Hepatocyte (in vitro differentiated cells): ENCODE measurements at regions not wholly inside any gene's neighbourhood (a gene's known extent, or its start where the extent isn't known, plus 50 kb on each side); places are given as distances from the start of the nearest gene placed in this dataset.

Experiments
- EZH2 ChIP-seq: fragments of 200-600 bp; sonication (generic); IDR thresholded peaks from 2 replicates; pipeline ENCODE4 v1.6.1; 2016; ENCODE audit warnings: antibody characterized with exemption, mild to moderate bottlenecking, borderline replicate concordance
- TF ChIP-seq, protein P1 (sequence below): fragments of 200-600 bp; sonication (generic); IDR thresholded peaks from 2 replicates; pipeline ENCODE4 v1.5.1; 2016; ENCODE audit warnings: antibody characterized with exemption, mild to moderate bottlenecking; ENCODE audit not compliant: poor library complexity

DNA sequence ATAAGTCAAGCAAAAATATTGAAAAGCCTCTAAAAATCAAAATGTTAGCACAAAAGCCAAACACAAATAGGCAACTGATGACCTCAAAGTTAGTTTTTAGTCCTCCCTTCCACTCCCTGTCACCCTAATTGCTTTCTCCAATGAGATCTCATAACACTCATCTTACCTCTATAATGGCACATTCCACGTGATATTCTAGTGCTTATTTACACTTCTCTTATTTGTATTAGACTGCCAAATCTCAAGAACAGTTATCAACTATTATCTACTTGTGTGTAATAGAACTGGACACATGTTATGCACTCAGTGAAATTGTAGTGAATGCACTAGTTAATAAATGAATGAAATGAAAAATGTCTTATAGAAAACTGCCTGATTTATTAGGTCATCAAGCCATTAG lies 55.5 kb upstream of the AVPR1A start:
- TF ChIP-seq EZH2, result no peak
- TF ChIP-seq, protein P1, sequence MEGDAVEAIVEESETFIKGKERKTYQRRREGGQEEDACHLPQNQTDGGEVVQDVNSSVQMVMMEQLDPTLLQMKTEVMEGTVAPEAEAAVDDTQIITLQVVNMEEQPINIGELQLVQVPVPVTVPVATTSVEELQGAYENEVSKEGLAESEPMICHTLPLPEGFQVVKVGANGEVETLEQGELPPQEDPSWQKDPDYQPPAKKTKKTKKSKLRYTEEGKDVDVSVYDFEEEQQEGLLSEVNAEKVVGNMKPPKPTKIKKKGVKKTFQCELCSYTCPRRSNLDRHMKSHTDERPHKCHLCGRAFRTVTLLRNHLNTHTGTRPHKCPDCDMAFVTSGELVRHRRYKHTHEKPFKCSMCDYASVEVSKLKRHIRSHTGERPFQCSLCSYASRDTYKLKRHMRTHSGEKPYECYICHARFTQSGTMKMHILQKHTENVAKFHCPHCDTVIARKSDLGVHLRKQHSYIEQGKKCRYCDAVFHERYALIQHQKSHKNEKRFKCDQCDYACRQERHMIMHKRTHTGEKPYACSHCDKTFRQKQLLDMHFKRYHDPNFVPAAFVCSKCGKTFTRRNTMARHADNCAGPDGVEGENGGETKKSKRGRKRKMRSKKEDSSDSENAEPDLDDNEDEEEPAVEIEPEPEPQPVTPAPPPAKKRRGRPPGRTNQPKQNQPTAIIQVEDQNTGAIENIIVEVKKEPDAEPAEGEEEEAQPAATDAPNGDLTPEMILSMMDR, result no peak
